ENCODE measurements at regions not wholly inside any gene's neighbourhood (a gene's known extent, or its start where the extent isn't known, plus 50 kb on each side); places are given as distances from the start of the nearest gene placed in this dataset.

- H3K9me3 ChIP-seq (ENCODE audit: control insufficient read depth in 2 of 2, low read length in 2 of 2), result no peaks in the 10 kb centered on the region
- no peak overlapping the region for H3K9ac ChIP-seq (ENCODE audit: low read depth in 1 of 2, low read length in 2 of 2)
- no peak overlapping the region for H3K4me3 ChIP-seq (ENCODE audit: low read length in 2 of 2)
- no peaks in the 10 kb centered on the region for H3K4me1 ChIP-seq (ENCODE audit: control insufficient read depth in 2 of 2, insufficient read depth in 2 of 2, low read length in 2 of 2)
- no peaks in the 10 kb centered on the region for H3K27me3 ChIP-seq (ENCODE audit: control insufficient read depth in 2 of 2, insufficient read depth in 2 of 2, low read length in 2 of 2)
- no peaks in the 10 kb centered on the region for H3K36me3 ChIP-seq (ENCODE audit: control insufficient read depth in 2 of 2, insufficient read depth in 2 of 2, low read length in 2 of 2)
- no peak overlapping the region for H3K27ac ChIP-seq (ENCODE audit: low read depth in 2 of 2, low read length in 2 of 2)
Measured at GRCh38 chr3:22308871-22309270, 557.9 kb upstream of the ZNF385D start.

GRCh38 chr3:22315925-22316324 lies 564.9 kb upstream of the ZNF385D start:
- no peak overlapping the region for H3K27ac ChIP-seq (ENCODE audit: low read depth in 2 of 2, low read length in 2 of 2)
- H3K4me3 ChIP-seq (ENCODE audit: low read length in 2 of 2), result no peak overlapping the region
- no peaks in the 10 kb centered on the region for H3K4me1 ChIP-seq (ENCODE audit: control insufficient read depth in 2 of 2, insufficient read depth in 2 of 2, low read length in 2 of 2)
- no peaks in the 10 kb centered on the region for H3K9me3 ChIP-seq (ENCODE audit: control insufficient read depth in 2 of 2, low read length in 2 of 2)
- no peak overlapping the region for H3K9ac ChIP-seq (ENCODE audit: low read depth in 1 of 2, low read length in 2 of 2)
- no peaks in the 10 kb centered on the region for H3K27me3 ChIP-seq (ENCODE audit: control insufficient read depth in 2 of 2, insufficient read depth in 2 of 2, low read length in 2 of 2)
- no peaks in the 10 kb centered on the region for H3K36me3 ChIP-seq (ENCODE audit: control insufficient read depth in 2 of 2, insufficient read depth in 2 of 2, low read length in 2 of 2)

GRCh38 chr3:22318325-22318724 lies 567.3 kb upstream of the ZNF385D start:
- Histone ChIP-seq H3K4me1 (ENCODE audit: control insufficient read depth in 2 of 2, insufficient read depth in 2 of 2, low read length in 2 of 2) (no peaks in the 10 kb centered on the region), H3K27me3 (ENCODE audit: control insufficient read depth in 2 of 2, insufficient read depth in 2 of 2, low read length in 2 of 2) (no peaks in the 10 kb centered on the region), H3K36me3 (ENCODE audit: control insufficient read depth in 2 of 2, insufficient read depth in 2 of 2, low read length in 2 of 2) (no peaks in the 10 kb centered on the region), H3K27ac (ENCODE audit: low read depth in 2 of 2, low read length in 2 of 2) (no peak overlapping the region), H3K9me3 (ENCODE audit: control insufficient read depth in 2 of 2, low read length in 2 of 2) (no peaks in the 10 kb centered on the region), H3K9ac (ENCODE audit: low read depth in 1 of 2, low read length in 2 of 2) (no peak overlapping the region), H3K4me3 (ENCODE audit: low read length in 2 of 2) (no peak overlapping the region)

GRCh38 chr3:22319446-22319845 lies 568.4 kb upstream of the ZNF385D start:
- H3K27me3 ChIP-seq (ENCODE audit: control insufficient read depth in 2 of 2, insufficient read depth in 2 of 2, low read length in 2 of 2), result no peaks in the 10 kb centered on the region
- no peak overlapping the region for H3K9ac ChIP-seq (ENCODE audit: low read depth in 1 of 2, low read length in 2 of 2)
- no peak overlapping the region for H3K4me3 ChIP-seq (ENCODE audit: low read length in 2 of 2)
- no peak overlapping the region for H3K27ac ChIP-seq (ENCODE audit: low read depth in 2 of 2, low read length in 2 of 2)
- H3K9me3 ChIP-seq (ENCODE audit: control insufficient read depth in 2 of 2, low read length in 2 of 2), result no peaks in the 10 kb centered on the region
- no peaks in the 10 kb centered on the region for H3K36me3 ChIP-seq (ENCODE audit: control insufficient read depth in 2 of 2, insufficient read depth in 2 of 2, low read length in 2 of 2)
- H3K4me1 ChIP-seq (ENCODE audit: control insufficient read depth in 2 of 2, insufficient read depth in 2 of 2, low read length in 2 of 2), result no peaks in the 10 kb centered on the region

- no peak overlapping the region for H3K4me3 ChIP-seq (ENCODE audit: low read length in 2 of 2)
- H3K27ac ChIP-seq (ENCODE audit: low read depth in 2 of 2, low read length in 2 of 2), result no peak overlapping the region
- no peak overlapping the region for H3K9ac ChIP-seq (ENCODE audit: low read depth in 1 of 2, low read length in 2 of 2)
- no peaks in the 10 kb centered on the region for H3K36me3 ChIP-seq (ENCODE audit: control insufficient read depth in 2 of 2, insufficient read depth in 2 of 2, low read length in 2 of 2)
- H3K9me3 ChIP-seq (ENCODE audit: control insufficient read depth in 2 of 2, low read length in 2 of 2), result no peaks in the 10 kb centered on the region
- H3K4me1 ChIP-seq (ENCODE audit: control insufficient read depth in 2 of 2, insufficient read depth in 2 of 2, low read length in 2 of 2), result no peaks in the 10 kb centered on the region
- no peaks in the 10 kb centered on the region for H3K27me3 ChIP-seq (ENCODE audit: control insufficient read depth in 2 of 2, insufficient read depth in 2 of 2, low read length in 2 of 2)
Measured at GRCh38 chr3:22322861-22323260, 571.9 kb upstream of the ZNF385D start.

GRCh38 chr3:22326305-22326704 lies 575.3 kb upstream of the ZNF385D start:
- no peaks in the 10 kb centered on the region for H3K9me3 ChIP-seq (ENCODE audit: control insufficient read depth in 2 of 2, low read length in 2 of 2)
- no peak overlapping the region for H3K9ac ChIP-seq (ENCODE audit: low read depth in 1 of 2, low read length in 2 of 2)
- no peaks in the 10 kb centered on the region for H3K36me3 ChIP-seq (ENCODE audit: control insufficient read depth in 2 of 2, insufficient read depth in 2 of 2, low read length in 2 of 2)
- no peak overlapping the region for H3K27ac ChIP-seq (ENCODE audit: low read depth in 2 of 2, low read length in 2 of 2)
- no peaks in the 10 kb centered on the region for H3K27me3 ChIP-seq (ENCODE audit: control insufficient read depth in 2 of 2, insufficient read depth in 2 of 2, low read length in 2 of 2)
- no peak overlapping the region for H3K4me3 ChIP-seq (ENCODE audit: low read length in 2 of 2)
- no peaks in the 10 kb centered on the region for H3K4me1 ChIP-seq (ENCODE audit: control insufficient read depth in 2 of 2, insufficient read depth in 2 of 2, low read length in 2 of 2)

- no peaks in the 10 kb centered on the region for H3K36me3 ChIP-seq (ENCODE audit: control insufficient read depth in 2 of 2, insufficient read depth in 2 of 2, low read length in 2 of 2)
- no peaks in the 10 kb centered on the region for H3K9me3 ChIP-seq (ENCODE audit: control insufficient read depth in 2 of 2, low read length in 2 of 2)
- no peaks in the 10 kb centered on the region for H3K27me3 ChIP-seq (ENCODE audit: control insufficient read depth in 2 of 2, insufficient read depth in 2 of 2, low read length in 2 of 2)
- H3K9ac ChIP-seq (ENCODE audit: low read depth in 1 of 2, low read length in 2 of 2), result no peak overlapping the region
- no peak overlapping the region for H3K4me3 ChIP-seq (ENCODE audit: low read length in 2 of 2)
- H3K27ac ChIP-seq (ENCODE audit: low read depth in 2 of 2, low read length in 2 of 2), result no peak overlapping the region
- H3K4me1 ChIP-seq (ENCODE audit: control insufficient read depth in 2 of 2, insufficient read depth in 2 of 2, low read length in 2 of 2), result no peaks in the 10 kb centered on the region
Measured at GRCh38 chr3:22334996-22335395, 584.0 kb upstream of the ZNF385D start.

GRCh38 chr3:22349215-22349851 lies 598.3 kb upstream of the ZNF385D start:
- H3K4me1 ChIP-seq (ENCODE audit: control insufficient read depth in 2 of 2, insufficient read depth in 2 of 2, low read length in 2 of 2), result no peaks in the 10 kb centered on the region
- H3K36me3 ChIP-seq (ENCODE audit: control insufficient read depth in 2 of 2, insufficient read depth in 2 of 2, low read length in 2 of 2), result no peaks in the 10 kb centered on the region
- H3K4me3 ChIP-seq (ENCODE audit: low read length in 2 of 2), result no peak overlapping the region
- H3K9ac ChIP-seq (ENCODE audit: low read depth in 1 of 2, low read length in 2 of 2), result no peak overlapping the region
- H3K27me3 ChIP-seq (ENCODE audit: control insufficient read depth in 2 of 2, insufficient read depth in 2 of 2, low read length in 2 of 2), result no peaks in the 10 kb centered on the region
- H3K9me3 ChIP-seq (ENCODE audit: control insufficient read depth in 2 of 2, low read length in 2 of 2), result no peaks in the 10 kb centered on the region
- H3K27ac ChIP-seq (ENCODE audit: low read depth in 2 of 2, low read length in 2 of 2), result no peak overlapping the region

- no peak overlapping the region for H3K27ac ChIP-seq (ENCODE audit: low read depth in 2 of 2, low read length in 2 of 2)
- H3K4me3 ChIP-seq (ENCODE audit: low read length in 2 of 2), result no peak overlapping the region
- H3K27me3 ChIP-seq (ENCODE audit: control insufficient read depth in 2 of 2, insufficient read depth in 2 of 2, low read length in 2 of 2), result no peaks in the 10 kb centered on the region
- H3K9me3 ChIP-seq (ENCODE audit: control insufficient read depth in 2 of 2, low read length in 2 of 2), result no peaks in the 10 kb centered on the region
- H3K9ac ChIP-seq (ENCODE audit: low read depth in 1 of 2, low read length in 2 of 2), result no peak overlapping the region
- no peaks in the 10 kb centered on the region for H3K36me3 ChIP-seq (ENCODE audit: control insufficient read depth in 2 of 2, insufficient read depth in 2 of 2, low read length in 2 of 2)
- no peaks in the 10 kb centered on the region for H3K4me1 ChIP-seq (ENCODE audit: control insufficient read depth in 2 of 2, insufficient read depth in 2 of 2, low read length in 2 of 2)
Measured at GRCh38 chr3:22351806-22352205, 600.8 kb upstream of the ZNF385D start.

- Histone ChIP-seq H3K27me3 (ENCODE audit: control insufficient read depth in 2 of 2, insufficient read depth in 2 of 2, low read length in 2 of 2) (no peaks in the 10 kb centered on the region), H3K27ac (ENCODE audit: low read depth in 2 of 2, low read length in 2 of 2) (no peak overlapping the region), H3K4me3 (ENCODE audit: low read length in 2 of 2) (no peak overlapping the region), H3K4me1 (ENCODE audit: control insufficient read depth in 2 of 2, insufficient read depth in 2 of 2, low read length in 2 of 2) (no peaks in the 10 kb centered on the region), H3K9me3 (ENCODE audit: control insufficient read depth in 2 of 2, low read length in 2 of 2) (no peaks in the 10 kb centered on the region), H3K36me3 (ENCODE audit: control insufficient read depth in 2 of 2, insufficient read depth in 2 of 2, low read length in 2 of 2) (no peaks in the 10 kb centered on the region), H3K9ac (ENCODE audit: low read depth in 1 of 2, low read length in 2 of 2) (no peak overlapping the region)
Measured at GRCh38 chr3:22353126-22353525, 602.1 kb upstream of the ZNF385D start.

- no peak overlapping the region for H3K4me3 ChIP-seq (ENCODE audit: low read length in 2 of 2)
- no peaks in the 10 kb centered on the region for H3K4me1 ChIP-seq (ENCODE audit: control insufficient read depth in 2 of 2, insufficient read depth in 2 of 2, low read length in 2 of 2)
- no peak overlapping the region for H3K9ac ChIP-seq (ENCODE audit: low read depth in 1 of 2, low read length in 2 of 2)
- H3K27me3 ChIP-seq (ENCODE audit: control insufficient read depth in 2 of 2, insufficient read depth in 2 of 2, low read length in 2 of 2), result no peaks in the 10 kb centered on the region
- no peaks in the 10 kb centered on the region for H3K36me3 ChIP-seq (ENCODE audit: control insufficient read depth in 2 of 2, insufficient read depth in 2 of 2, low read length in 2 of 2)
- H3K9me3 ChIP-seq (ENCODE audit: control insufficient read depth in 2 of 2, low read length in 2 of 2), result no peaks in the 10 kb centered on the region
- H3K27ac ChIP-seq (ENCODE audit: low read depth in 2 of 2, low read length in 2 of 2), result no peak overlapping the region
Measured at GRCh38 chr3:22358334-22358733, 607.3 kb upstream of the ZNF385D start.

Measured in mucosa of rectum (tissue), 2 donors.